Right cardiac atrium (tissue), 5 donors: ENCODE measurements at regions not wholly inside any gene's neighbourhood (a gene's known extent, or its start where the extent isn't known, plus 50 kb on each side); places are given as distances from the start of the nearest gene placed in this dataset.

Source experiments
- ATAC-seq, 2 donors: fragments of 200-7000 bp; cut with Tn5 transposase; one replicate each; pipeline versions ENCODE4 v1.8.0 to v1.9.1; 2020; ENCODE audit warnings: moderate library complexity in 2 of 2, mild to moderate bottlenecking in 1 of 2
- DNase-seq, 3 donors: peaks; one replicate each; pipeline ENCODE4 v3.0.0-alpha.2; 2020
- H3K27ac ChIP-seq: one replicate; pipeline ENCODE4 v1.5.1; 2013; ENCODE audit warnings: mild to moderate bottlenecking, low read length, control low read depth, moderate library complexity
- H3K27me3 ChIP-seq: one replicate; pipeline ENCODE4 v1.6.1; 2013; ENCODE audit not compliant: control insufficient read depth, insufficient read depth
- H3K4me1 ChIP-seq: one replicate; pipeline ENCODE4 v1.6.1; 2013; ENCODE audit warnings: low read length; ENCODE audit not compliant: control insufficient read depth, insufficient read depth
- H3K4me3 ChIP-seq: one replicate; pipeline ENCODE4 v1.5.1; 2013; ENCODE audit warnings: low read length, control low read depth
- H3K9me3 ChIP-seq: one replicate; pipeline ENCODE4 v1.6.1; 2013; ENCODE audit warnings: low read length; ENCODE audit not compliant: control insufficient read depth
- WGBS: extraction: QIAGEN DNeasy Blood & Tissue Kit; methylation state at CpG from one replicate; pipeline ENCODE4 v1.1.7; 2013; 5-methylcytosine and 5-hydroxymethylcytosine counted together
- intact Hi-C, 4 donors: fragments of 100-400 bp; cut with DNase I; formaldehyde crosslinking; loops; one replicate each; pipeline versions ENCODE4 v1.11.0 to v1.14.0; 2022 to 2023
- donor health status: healthy with polysubstance abuse.
- donor health status: DM: no; HTN: yes; CAD: no.
- donor health status: DM: no; HTN: no; CAD: no.
- donor health status: DM: no; HTN: yes; CAD: no; lungs with severe emphysema.
- donor health status: DM: yes; HTN: yes; CAD: no.

- intact Hi-C loops = no loop called here
- no peaks in the 10 kb centered on the region for H3K4me1 ChIP-seq
- H3K9me3 ChIP-seq = no peaks in the 10 kb centered on the region
- 58% methylated on average over 3 of the region's 3 CpGs for WGBS
- DNase-seq = no peak
- ATAC-seq = no peak
- H3K4me3 ChIP-seq = no peak overlapping the region
- H3K27ac ChIP-seq = no peak overlapping the region
- H3K27me3 ChIP-seq = no peaks in the 10 kb centered on the region
Measured at GRCh38 chr4:17063888-17064287, 165.4 kb upstream of the LDB2 start.

- ATAC-seq = no peak
- no peaks in the 10 kb centered on the region for H3K27me3 ChIP-seq
- WGBS = 97% methylated on average over 4 of the region's 4 CpGs
- H3K9me3 ChIP-seq = no peaks in the 10 kb centered on the region
- H3K4me1 ChIP-seq = no peaks in the 10 kb centered on the region
- no peak for DNase-seq
- H3K4me3 ChIP-seq = no peak overlapping the region
- H3K27ac ChIP-seq = no peak overlapping the region
- intact Hi-C loops = no loop called here
Measured at GRCh38 chr4:17060230-17060629, 161.8 kb upstream of the LDB2 start.

- Histone ChIP-seq H3K4me1 (no peaks in the 10 kb centered on the region), H3K27me3 (no peaks in the 10 kb centered on the region), H3K4me3 (no peak overlapping the region), H3K27ac (no peak overlapping the region), H3K9me3 (no peaks in the 10 kb centered on the region)
- peak; percentile 64 to 88 for ATAC-seq
- 49% methylated on average over 10 of the region's 10 CpGs for WGBS
- peak; percentile 20 to 78 (median 72) for DNase-seq
- intact Hi-C loops = no loop called here
Measured at GRCh38 chr4:17058916-17059741, 160.7 kb upstream of the LDB2 start.

GRCh38 chr4:17058536-17058915 is 160.1 kb upstream of the LDB2 start:
- H3K27me3 ChIP-seq = no peaks in the 10 kb centered on the region
- ATAC-seq (peak; percentile 67 to 72), DNase-seq (peak; percentile 26 to 61 (median 53))
- H3K27ac ChIP-seq = no peak overlapping the region
- 54% methylated on average over 4 of the region's 4 CpGs for WGBS
- H3K9me3 ChIP-seq = no peaks in the 10 kb centered on the region
- intact Hi-C loops = no loop called here
- H3K4me3 ChIP-seq = no peak overlapping the region
- no peaks in the 10 kb centered on the region for H3K4me1 ChIP-seq

- intact Hi-C loops = no loop called here
- 92% methylated on average over 6 of the region's 6 CpGs for WGBS
- no peaks in the 10 kb centered on the region for H3K4me1 ChIP-seq
Measured at GRCh38 chr4:17057035-17057434, 158.6 kb upstream of the LDB2 start.

GRCh38 chr4:17055788-17056187 is 157.3 kb upstream of the LDB2 start:
- no peaks in the 10 kb centered on the region for H3K27me3 ChIP-seq
- H3K27ac ChIP-seq = no peak overlapping the region
- intact Hi-C loops = no loop called here
- ATAC-seq = no peak
- H3K4me3 ChIP-seq = no peak overlapping the region
- WGBS = 96% methylated on average over 2 of the region's 2 CpGs
- no peaks in the 10 kb centered on the region for H3K9me3 ChIP-seq
- no peak for DNase-seq
- H3K4me1 ChIP-seq = no peaks in the 10 kb centered on the region

More at GRCh38 chr4:17057035-17057434, 158.6 kb upstream of the LDB2 start:
- no peak overlapping the region for H3K4me3 ChIP-seq
- no peaks in the 10 kb centered on the region for H3K9me3 ChIP-seq
- ATAC-seq = no peak
- no peak overlapping the region for H3K27ac ChIP-seq
- H3K27me3 ChIP-seq = no peaks in the 10 kb centered on the region
- no peak for DNase-seq

GRCh38 chr4:17045866-17046265 is 147.4 kb upstream of the LDB2 start:
- Histone ChIP-seq H3K4me3 (no peak overlapping the region), H3K9me3 (no peaks in the 10 kb centered on the region), H3K27me3 (no peaks in the 10 kb centered on the region), H3K4me1 (no peaks in the 10 kb centered on the region), H3K27ac (no peak overlapping the region)
- DNase-seq (no peak), ATAC-seq (no peak)
- intact Hi-C loops = no loop called here
- 94% methylated on average over 7 of the region's 7 CpGs for WGBS

GRCh38 chr4:17038510-17039176 is 140.2 kb upstream of the LDB2 start:
- no peak for ATAC-seq
- no peaks in the 10 kb centered on the region for H3K27me3 ChIP-seq
- intact Hi-C loops = no loop called here
- H3K9me3 ChIP-seq = no peaks in the 10 kb centered on the region
- DNase-seq = no peak
- H3K4me3 ChIP-seq = no peak overlapping the region
- H3K4me1 ChIP-seq = no peaks in the 10 kb centered on the region
- WGBS = 82% methylated on average over 7 of the region's 7 CpGs
- H3K27ac ChIP-seq = no peak overlapping the region

- Histone ChIP-seq H3K27ac (no peak overlapping the region), H3K4me1 (no peaks in the 10 kb centered on the region), H3K27me3 (no peaks in the 10 kb centered on the region), H3K9me3 (no peaks in the 10 kb centered on the region), H3K4me3 (no peak overlapping the region)
- 81% methylated on average over 5 of the region's 5 CpGs for WGBS
- ATAC-seq (no peak), DNase-seq (no peak)
- intact Hi-C loops = no loop called here
Measured at GRCh38 chr4:17033768-17034181, 135.3 kb upstream of the LDB2 start.

- H3K27ac ChIP-seq = no peak overlapping the region
- H3K4me1 ChIP-seq = no peaks in the 10 kb centered on the region
- intact Hi-C loops = no loop called here
- DNase-seq (no peak), ATAC-seq (no peak)
- no peaks in the 10 kb centered on the region for H3K9me3 ChIP-seq
- H3K27me3 ChIP-seq = no peaks in the 10 kb centered on the region
- 86% methylated on average over 3 of the region's 3 CpGs for WGBS
- no peak overlapping the region for H3K4me3 ChIP-seq
Measured at GRCh38 chr4:17033025-17033767, 134.8 kb upstream of the LDB2 start.

- Histone ChIP-seq H3K4me1 (no peaks in the 10 kb centered on the region), H3K27me3 (no peaks in the 10 kb centered on the region), H3K9me3 (no peaks in the 10 kb centered on the region), H3K27ac (no peak overlapping the region), H3K4me3 (no peak overlapping the region)
- 74% methylated on average over 1 of the region's 1 CpG for WGBS
- ATAC-seq (peak; percentile 24 to 83), DNase-seq (no peak)
- intact Hi-C loops = no loop called here
Measured at GRCh38 chr4:17030543-17030942, 132.1 kb upstream of the LDB2 start.
